WI38 (cell line): ENCODE measurements at regions not wholly inside any gene's neighbourhood (a gene's known extent, or its start where the extent isn't known, plus 50 kb on each side); places are given as distances from the start of the nearest gene placed in this dataset.

Experiments used
- H3K4me3 ChIP-seq: 2 replicates; pipeline ENCODE4 v1.5.1; 2011; ENCODE audit warnings: low read depth, mild to moderate bottlenecking, control low read depth, low read length
- CTCF ChIP-seq: IDR thresholded peaks from 2 replicates; pipeline ENCODE4 v1.5.1; 2012; ENCODE audit warnings: low read depth, mild to moderate bottlenecking, control low read depth, low read length

- H3K4me3 ChIP-seq: no peak overlapping the region
- TF ChIP-seq CTCF: no peak
These were observed 1720.2 kb downstream of the PCDH7 start for GRCh38 chr4:32440391-32440790.

- H3K4me3 ChIP-seq: no peak overlapping the region
- TF ChIP-seq CTCF: no peak
These were observed 1734.3 kb downstream of the PCDH7 start for GRCh38 chr4:32454482-32454881.

- no peak for TF ChIP-seq CTCF
- H3K4me3 ChIP-seq: no peak overlapping the region
These were observed 1735.1 kb downstream of the PCDH7 start for GRCh38 chr4:32455231-32455630.

GRCh38 chr4:32460972-32461371 is 1740.8 kb downstream of the PCDH7 start:
- no peak for TF ChIP-seq CTCF
- no peak overlapping the region for H3K4me3 ChIP-seq

GRCh38 chr4:32462944-32463343 is 1742.8 kb downstream of the PCDH7 start:
- H3K4me3 ChIP-seq: no peak overlapping the region
- TF ChIP-seq CTCF: no peak

GRCh38 chr4:32470087-32470585 is 1750.0 kb downstream of the PCDH7 start:
- H3K4me3 ChIP-seq: no peak overlapping the region
- TF ChIP-seq CTCF: no peak

- TF ChIP-seq CTCF: no peak
- H3K4me3 ChIP-seq: no peak overlapping the region
These were observed 1752.7 kb downstream of the PCDH7 start for GRCh38 chr4:32472918-32473317.
